Activated CD4-positive, alpha-beta T cell treated with anti-CD3 and anti-CD28 coated beads, Interleukin-2, Interleukin-4, amounts not matched to agents 100 ng/mL and 50 ng/mL, durations not matched to agents 16 hours and 8 hours (primary cell): ENCODE measurements at regions not wholly inside any gene's neighbourhood (a gene's known extent, or its start where the extent isn't known, plus 50 kb on each side); places are given as distances from the start of the nearest gene placed in this dataset.
"Not testable (repeated sequence)": the region's sequence is repeated elsewhere in the genome, so short reads cannot be mapped to it uniquely, and the experiment has no call there.

ENCODE experiments used
- DNase-seq: peaks from one replicate; pipeline ENCODE4 v3.0.0-alpha.2; 2020; ENCODE audit warnings: low spot score

DNA sequence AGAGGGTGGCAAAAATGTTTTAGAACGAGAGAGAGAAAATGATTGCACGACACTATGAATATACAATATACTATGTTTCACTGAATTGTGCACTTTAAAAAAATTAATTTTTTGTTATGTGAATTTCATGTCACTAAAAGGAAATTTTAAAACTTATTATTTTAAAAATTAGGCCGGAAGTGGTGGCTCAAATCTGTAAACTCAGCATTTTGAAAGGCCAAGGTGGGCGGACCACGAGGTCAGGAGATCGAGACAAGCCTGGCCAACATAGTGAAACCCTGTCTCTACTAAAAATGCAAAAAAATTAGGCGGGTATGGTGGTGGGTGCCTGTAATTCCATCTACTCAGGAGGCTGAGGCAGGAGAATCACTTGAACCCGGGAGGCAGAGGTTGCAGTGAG, 642.5 kb downstream of the XPNPEP1 start:
- no peak for DNase-seq

DNA sequence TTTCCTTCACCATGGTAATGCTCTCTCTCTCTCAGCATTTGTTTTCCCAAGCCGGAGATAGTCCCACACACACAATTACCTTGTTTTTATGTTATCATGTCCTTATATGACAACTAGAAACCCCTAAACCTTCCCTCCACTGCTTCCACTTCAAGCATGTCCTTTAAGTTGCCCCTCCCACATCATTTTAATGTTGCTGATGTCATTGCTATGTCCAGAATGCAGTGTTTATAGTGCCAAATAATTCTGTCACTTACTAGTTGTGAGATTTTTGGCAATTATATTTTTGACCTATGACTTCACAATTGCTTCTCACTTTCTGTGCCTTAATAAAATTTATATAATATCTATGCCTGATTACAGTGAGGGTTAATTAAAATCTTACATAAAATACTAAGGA, 645.9 kb downstream of the XPNPEP1 start:
- no peak for DNase-seq

DNA sequence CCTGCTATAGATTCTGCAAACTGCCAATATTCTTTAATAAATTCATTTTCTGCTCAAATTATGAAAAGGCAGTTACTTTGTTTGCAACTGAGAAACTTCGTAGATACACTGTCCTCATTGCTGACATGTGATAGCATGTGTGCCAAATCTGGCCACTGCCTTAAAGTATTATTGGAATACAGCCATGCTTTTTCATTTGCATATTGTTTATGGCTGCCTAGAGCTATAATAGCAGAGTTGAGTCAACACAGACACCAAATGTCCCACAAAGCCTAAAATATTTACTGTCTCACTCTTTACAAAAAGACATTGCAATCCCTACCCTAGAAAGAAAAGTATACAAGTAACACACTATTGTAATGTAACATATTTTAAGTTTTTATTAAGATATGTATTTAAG, 647.4 kb downstream of the XPNPEP1 start:
- no peak for DNase-seq

DNA sequence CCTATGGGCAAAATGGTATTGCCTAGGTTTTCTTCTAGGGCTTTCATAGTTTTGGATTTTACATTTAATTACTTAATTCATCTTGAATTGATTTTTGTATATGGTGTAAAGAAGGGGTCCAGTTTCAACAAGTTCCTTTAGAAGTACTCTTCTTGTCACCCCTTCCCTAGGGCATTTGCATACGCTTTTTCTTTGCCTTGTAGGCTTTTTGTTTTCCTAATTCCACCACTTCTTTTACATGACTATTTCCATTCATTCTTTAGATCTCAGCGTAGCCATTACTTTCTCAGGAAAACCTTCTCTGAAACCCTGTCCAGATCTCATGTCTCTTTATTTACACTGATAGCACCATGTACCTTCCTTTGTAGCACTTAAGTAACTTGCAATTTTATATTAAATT, 648.6 kb downstream of the XPNPEP1 start:
- no peak for DNase-seq

DNA sequence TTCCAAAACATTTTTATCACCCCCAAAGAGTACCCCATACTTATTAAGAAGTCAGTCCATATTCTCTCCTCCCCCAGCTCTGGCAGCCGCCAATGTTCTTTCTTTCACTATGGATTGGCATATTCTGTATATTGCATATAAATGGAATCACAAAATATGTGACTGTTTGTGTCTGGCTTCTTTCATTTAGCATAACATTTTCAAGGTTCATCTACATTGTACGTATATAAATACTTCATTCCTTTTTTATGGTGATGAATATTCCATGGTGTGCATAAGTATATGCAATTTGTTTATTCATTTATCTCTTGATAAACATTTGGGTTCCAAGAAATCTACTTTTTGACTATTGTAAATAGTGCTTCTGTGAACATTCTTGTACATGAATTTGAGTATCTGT, 653.1 kb downstream of the XPNPEP1 start:
- DNase-seq, result no peak

DNA sequence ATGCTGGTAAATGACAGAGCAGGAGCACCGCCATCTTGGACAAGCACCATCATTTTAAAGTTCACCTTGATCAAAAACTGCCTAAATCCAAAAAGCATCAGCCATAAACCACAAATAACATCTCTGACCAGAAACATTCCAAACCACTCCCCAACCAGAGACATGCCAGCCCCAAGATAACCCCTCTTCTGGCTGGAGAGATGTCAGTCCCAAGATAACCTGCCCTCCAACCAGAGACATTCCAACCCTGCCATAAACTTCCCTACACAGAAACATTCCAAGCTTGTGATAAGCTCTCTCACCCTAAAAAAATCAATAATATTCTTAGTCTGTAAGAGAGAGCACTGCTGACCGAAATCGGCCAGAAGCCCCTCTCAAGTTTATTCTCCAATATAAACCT, 659.3 kb downstream of the XPNPEP1 start:
- DNase-seq, result no peak

DNA sequence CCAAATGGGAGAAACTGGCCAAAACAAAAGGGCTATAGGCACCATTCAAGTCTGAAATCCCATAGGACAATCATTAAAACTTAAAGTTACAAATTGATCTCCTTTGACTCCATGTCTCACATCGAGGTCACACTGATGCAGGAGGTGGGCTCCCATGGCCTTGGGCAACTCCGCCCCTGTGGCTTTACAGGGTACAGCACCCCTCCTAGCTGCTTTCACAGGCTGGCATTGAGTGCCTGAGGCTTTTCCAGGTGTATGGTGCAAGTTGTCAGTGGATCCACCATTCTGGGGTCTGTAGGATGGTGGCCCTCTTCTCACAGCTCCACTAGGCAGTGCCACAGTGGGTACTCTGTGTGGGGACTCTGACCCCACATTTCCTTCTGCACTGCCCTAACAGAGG, 662.1 kb downstream of the XPNPEP1 start:
- no peak for DNase-seq

DNA sequence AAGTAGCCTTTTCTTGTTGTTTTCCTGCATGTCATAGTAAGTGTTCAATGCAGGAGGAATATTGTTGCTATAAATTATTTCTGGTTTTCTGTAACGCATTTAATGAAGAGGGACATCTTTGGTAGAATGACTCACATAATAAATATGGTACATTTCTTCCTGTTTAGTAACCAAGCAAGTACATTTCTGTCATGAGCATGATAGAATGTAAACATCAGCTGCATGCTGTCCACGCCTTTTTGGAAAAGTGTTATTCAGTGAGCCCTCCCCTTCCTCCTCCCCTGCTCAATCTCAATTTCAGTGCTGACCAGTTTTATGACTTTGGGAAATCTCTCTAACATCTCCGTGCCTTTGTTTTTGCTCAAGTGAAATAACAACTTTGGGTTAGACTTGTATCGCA, 664.0 kb downstream of the XPNPEP1 start:
- DNase-seq, result no peak

DNA sequence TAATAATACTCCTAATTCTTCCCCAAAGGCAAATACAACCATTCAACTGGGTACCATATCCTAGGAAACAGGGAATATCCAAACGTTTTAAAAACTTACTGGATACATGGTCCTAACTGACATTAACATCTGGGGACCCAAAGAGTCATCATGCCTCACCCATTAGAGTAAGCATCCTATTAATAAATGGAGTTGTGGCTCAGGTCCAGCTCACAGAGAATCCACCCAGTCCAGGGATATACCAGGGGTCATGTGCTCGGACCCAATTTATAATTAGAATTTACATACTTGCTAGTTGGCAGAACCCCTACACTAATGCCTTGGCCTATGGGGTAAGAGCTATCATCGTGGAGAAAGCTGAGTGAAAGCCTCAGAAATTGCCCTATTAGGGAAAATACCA, 670.0 kb downstream of the XPNPEP1 start:
- DNase-seq, result no peak

DNA sequence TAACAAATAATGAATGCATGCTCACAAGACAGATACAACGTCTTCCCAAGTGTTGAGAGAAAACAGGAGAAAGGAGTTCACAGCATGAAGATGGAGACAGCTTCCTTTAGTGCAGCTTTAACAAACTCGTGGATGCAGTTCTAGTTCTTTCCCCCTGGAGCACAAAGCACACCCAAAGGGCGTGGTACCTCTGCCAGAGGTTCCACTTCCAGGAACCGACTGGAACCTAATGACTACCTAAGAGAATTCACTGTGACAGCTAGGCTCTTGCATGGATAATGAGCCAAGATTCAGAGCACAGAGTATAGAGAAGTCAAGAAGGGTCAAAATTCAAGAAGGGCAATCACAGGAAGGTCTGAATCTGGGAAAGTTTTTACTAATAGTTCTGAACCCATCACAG, 673.2 kb downstream of the XPNPEP1 start:
- DNase-seq, result no peak

DNA sequence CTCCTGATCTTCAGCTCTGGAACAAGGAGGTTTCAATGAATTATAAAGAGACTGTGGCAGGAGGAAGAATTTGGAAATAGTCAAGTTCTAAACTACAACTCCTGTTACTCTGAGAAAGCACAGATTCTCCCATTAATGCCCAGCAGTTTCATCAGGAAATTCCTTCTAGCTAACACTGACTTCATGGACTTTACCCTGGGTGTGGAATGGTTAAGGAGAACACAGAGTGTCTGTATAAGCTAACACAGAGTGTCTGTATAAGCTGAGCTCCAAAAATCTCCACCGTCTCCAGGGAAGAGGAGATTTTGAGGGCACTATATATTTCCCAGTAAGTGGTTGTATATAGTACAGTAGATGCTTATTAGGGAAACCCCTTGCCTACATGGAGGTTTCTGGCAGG, 675.5 kb downstream of the XPNPEP1 start:
- no peak for DNase-seq

DNA sequence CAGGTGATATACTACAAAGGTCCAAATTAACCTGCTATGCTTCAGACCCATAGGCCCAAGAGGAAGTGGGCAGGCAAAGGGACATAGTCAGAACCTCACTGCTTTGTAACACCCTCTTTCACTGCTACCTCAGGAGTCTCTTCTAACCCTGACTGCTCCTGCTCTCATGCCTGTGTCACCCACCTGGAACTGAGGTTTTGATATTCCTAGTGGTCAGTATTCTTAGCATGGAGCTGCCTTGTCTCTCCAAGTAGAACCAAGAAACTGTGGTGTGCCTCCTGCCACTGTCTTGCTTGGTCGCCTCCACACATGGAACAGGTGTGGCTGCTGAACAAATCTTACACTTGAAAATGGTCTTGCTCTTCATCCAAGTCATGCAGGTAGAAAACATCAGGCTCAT, 677.5 kb downstream of the XPNPEP1 start:
- no peak for DNase-seq

DNA sequence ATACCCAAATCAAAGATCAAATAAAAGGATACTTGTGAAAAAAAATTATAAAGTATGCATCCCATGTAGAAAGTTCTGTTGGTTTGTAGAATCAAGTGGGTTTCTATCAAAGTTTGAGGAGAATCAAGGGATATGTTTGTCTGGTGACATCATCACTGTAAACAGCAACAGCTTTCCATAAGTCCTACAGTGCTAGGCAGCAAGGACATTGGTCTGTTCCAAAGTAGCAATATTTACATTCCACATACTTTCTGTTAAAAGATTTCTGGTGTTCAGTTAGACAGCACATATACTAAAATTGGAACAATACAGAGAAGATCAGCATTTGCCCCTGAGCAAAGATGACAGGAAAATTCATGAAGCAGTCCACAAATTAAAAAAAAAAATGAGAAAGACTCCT, 683.9 kb downstream of the XPNPEP1 start:
- DNase-seq, result no peak

DNA sequence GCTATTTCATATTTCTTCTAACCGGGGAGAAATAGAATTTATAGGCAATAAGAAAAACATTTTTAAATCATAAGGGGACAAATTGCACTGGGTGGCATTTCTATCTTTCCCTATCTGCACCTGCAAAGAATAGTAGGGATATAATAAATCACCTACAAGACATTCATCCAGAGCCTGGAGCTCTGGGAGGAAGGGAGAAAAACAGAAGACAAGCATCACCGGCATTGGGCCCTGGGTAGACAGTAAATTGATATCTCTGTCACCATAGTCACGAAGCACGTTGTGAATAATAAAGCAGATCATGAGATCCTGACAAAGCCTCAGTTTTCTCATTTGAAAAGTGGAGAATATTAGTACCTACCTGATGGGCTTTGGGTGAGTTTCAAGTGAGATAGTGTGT, 685.6 kb downstream of the XPNPEP1 start:
- DNase-seq, result no peak

DNA sequence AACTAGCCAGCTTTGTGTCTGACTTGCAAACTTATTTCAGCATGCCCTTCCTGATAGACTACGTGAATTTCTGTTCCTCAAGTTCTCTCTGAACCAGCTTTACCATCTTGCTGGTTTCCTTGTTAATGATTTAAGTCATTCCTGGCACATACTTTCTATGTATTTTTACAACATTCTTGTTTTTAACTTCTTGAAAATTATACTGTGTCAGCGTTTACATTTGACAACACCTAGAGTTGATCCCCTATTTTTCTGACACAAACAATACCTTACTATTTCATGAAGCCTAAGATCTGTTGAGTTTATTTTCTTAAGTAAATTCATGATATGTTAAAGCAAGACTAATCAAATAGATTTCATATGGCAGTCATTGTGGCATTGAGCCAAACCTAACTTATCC, 686.3 kb downstream of the XPNPEP1 start:
- DNase-seq, result no peak

DNA sequence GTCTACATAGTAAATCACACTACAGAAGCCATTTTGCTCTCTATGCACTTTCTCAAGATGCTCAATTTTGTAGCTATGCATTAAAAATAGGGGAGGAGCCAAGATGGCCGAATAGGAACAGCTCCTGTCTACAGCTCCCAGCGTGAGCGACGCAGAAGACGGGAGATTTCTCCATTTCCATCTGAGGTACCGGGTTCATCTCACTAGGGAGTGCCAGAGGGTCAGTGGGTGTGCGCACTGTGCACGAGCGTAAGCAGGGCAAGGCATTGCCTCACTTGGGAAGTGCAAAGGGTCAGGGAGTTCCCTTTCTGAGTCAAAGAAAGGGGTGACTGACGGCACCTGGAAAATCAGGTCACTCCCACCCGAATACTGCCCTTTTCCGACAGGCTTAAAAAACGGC, 699.8 kb downstream of the XPNPEP1 start:
- DNase-seq, result not testable (repeated sequence)

DNA sequence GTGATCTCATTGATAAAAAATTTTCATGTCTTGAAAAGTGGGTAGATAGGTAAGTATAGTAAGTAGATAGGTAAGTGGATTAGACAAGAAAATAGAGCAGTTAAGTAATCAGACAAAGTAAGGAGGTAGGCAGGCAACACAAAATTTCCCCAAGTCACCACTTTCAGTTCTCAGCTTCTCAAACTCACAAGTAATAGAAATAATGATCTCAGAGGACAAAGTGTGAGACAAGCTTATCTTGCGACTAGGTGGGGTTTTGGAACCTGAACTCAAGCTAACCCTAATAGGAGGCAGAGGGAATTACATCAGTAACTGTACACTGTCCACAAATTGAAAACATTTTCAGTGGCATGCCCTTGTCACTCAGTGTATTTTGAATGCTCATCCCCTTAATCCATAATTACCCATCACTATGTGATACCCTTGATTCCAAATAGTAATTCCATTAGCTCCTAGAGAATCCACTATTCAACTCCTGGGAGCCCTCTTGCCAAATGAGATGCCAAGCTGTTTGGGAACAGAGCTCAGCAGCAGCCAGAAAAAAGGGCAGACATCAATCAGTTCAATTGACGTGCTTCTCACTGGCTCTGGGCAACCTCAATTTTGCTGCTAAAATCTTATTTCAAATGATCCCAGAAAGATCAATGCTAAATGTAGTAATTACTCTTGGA, 703.2 kb downstream of the XPNPEP1 start:
- no peak for DNase-seq

DNA sequence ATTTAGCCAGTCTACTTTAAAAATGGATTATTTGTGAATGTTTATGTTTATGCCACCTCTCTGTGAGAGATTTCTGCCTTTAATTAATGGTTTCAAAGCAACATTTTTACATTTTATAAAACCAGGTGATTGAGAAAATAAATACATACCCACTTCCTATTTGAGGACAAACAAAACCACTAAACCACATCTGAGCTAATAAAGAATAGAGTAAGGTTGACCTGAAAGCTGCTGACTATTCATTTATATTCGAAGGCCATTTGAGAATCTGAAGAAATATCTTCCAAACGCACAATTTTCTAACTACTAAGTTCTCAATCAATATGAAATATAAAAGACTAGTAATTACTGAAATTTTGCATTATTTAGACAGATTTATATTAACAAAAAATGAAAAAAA, 705.1 kb downstream of the XPNPEP1 start:
- no peak for DNase-seq

DNA sequence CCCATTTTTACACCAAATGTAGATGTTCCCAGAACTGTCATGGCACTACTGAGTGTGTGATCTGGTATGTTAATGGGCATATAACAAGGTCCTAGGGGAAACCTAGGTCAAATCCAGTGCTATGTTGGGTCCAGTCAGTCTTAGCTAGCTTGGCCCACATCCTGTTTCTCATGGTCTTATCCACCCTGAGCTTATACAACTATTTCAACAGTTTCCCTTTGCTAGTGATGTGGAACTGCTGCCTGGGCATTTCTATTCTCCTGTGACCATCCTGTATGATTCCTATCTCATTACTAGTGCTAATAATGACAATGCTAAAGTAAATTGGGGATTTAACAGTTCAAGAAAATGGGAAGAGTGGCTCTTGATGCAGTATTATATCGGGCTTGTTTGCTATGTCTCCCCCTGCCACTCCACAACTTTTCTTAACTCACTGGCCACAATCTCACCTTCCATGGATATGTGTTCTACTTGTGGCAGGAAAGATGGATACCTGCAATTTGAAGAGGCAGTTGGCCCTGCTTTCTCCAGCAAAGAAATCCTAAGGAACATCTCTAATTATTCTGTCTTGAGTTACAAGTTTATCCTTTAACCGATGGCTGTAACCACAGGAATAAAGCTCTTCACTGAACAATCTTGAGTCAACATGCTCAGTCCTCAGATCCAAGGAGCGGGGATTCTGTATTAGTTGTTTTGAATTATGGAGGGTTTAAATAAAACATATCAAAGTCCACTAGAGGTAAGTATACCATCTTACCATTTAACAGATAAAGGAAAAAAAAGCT, 707.8 kb downstream of the XPNPEP1 start:
- no peak for DNase-seq

DNA sequence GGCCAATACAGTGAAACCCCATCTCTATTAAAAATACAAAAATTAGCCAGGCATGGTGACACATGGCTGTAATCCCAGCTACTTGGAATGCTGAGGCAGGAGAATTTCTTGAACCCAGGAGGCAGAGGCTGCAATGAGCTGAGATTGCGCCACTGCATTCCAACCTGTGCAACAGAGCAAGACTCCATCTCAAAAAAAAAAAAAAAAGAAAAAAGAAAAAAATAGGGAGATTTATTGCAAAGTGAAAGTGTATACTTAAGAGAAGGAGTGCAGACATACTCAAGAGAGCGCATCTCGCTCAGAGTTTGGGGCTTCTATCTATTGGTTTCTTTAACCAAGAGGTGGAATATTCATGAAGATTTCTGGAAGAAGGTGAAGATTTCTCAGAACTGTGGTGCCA, 708.4 kb downstream of the XPNPEP1 start:
- not testable (repeated sequence) for DNase-seq

DNA sequence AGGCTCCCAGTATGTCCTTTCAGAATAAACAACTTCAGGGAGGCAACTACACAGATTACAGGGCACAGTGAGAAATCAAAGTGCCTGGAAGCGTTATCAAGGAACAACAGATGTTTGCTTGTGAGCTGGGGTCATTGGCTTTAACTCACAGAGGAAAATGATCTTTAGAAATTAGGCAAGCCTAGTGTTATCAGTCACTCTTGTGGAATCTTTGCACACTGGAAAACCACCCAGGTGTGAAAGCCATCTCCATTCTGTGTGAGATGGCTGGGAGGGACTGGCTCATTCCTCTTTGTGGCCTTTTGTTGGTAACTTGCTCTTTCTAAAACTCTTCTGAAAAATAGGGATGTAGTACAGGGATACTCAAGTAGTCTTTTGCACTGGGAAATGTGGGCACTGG, 716.0 kb downstream of the XPNPEP1 start:
- DNase-seq, result no peak

DNA sequence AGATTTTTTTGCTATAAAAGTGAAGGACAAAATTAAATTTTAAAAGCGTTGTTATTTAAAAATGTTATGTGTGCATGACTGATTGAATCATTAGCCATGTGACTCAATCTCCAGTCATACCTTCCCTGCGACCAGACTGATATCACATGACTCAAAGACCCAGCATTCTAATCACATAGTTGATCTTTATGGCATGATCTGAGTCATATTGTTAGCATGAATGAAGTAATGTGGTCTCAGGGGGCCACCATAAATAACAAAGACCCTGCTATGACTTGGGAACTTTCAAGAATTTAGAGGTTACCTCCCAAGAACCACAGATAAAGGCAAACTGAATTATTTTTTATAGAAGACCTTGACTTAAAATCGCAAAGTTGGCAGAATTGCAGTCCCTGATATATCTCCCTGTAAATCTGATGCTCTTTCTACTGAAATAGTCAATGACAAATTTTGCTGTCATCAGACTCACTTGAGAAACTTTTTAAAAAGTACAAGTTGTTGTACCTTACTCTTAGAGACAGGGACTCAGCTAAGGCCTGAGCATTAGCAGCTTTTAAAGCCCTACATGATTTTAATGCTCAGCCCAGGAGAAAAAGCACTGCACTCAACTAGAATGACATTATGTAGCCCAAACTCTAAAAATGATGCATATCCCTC, 717.3 kb downstream of the XPNPEP1 start:
- no peak for DNase-seq

DNA sequence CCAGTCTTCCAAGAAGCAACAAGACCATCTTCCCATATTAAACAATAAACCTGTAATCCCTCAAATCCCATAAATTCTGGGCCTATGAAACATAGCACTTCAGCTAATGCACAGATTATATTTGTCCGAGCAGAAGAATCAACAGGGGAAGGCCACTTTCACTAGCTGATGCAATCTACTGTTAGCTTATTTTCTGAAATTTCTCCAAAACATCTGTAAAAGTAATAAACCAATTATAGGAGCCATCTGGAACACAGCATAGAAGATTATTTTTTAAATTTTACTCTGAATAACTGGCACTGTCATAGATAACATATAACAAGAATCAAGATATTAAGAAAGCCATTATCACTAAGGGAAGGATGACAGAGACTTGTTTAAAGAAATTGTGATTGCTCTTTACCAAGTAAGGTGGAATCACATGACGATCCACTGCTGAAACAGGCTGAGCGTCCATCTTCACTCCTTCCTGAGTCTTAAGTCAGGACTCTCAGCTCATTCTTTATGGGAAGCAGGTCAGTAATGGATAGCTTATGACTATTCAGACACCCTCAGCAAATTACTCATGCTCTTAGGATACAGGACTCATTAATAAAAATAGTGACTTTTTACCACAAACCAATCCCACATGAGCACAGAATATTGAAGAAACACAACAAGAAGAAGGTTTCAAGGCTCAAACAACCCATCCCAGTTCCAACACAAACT, 719.5 kb downstream of the XPNPEP1 start:
- DNase-seq, result no peak
